T-helper 2 cell treated with Interferon-gamma antibody and Interleukin-4, amounts not matched to agents 100 ng/mL and 5 ng/mL, for 36 hours (primary cell): ENCODE measurements at regions not wholly inside any gene's neighbourhood (a gene's known extent, or its start where the extent isn't known, plus 50 kb on each side); places are given as distances from the start of the nearest gene placed in this dataset.

Experiments
- intact Hi-C: fragments of 100-400 bp; cut with micrococcal nuclease; formaldehyde crosslinking; loops from one replicate; pipeline ENCODE4 v1.15.1; 2023

GRCh38 chr5:93070938-93071337 lies 510.1 kb downstream of the NR2F1-AS1 start:
- intact Hi-C loops, result no loop called here

DNA sequence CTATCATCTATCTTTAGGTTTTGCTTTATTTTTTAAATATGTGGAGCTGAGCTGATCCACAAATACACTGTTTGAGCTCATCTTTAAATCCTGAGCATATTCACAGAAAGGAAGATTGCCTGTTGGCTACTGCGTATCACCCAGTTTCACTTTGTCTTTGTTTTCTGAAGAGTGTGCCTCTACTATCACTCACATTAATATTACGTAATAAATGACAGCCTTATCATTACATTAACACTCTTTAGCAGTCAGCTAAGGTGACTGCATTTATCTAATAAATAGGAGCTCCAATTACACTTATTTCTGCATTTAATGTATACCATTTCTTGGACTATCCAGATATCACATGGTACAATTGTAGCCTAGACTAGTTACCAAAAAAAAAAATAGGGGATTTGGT lies 511.7 kb downstream of the NR2F1-AS1 start:
- intact Hi-C loops, result no loop called here

DNA sequence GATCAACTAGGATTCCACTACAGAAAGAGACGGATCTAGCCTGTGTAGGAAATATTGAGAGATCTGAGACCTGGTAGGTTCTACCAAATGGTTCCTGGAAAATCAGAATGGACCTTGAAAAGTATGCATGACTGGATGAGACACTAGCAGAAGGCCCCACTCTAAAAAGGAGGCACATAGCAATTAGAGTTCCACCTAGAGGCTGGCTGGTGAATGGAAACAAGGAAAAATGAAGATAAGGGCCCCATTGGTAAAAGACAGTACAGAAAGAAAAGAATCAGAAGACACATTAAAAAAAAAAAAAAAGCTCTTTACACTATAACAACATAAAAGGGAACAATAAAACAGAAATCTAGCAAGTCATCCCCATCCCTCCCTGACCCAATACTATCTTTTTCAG lies 518.5 kb downstream of the NR2F1-AS1 start:
- intact Hi-C loops, result no loop called here

GRCh38 chr5:93058309-93058708 lies 522.7 kb downstream of the NR2F1-AS1 start:
- intact Hi-C loops, result no loop called here

DNA sequence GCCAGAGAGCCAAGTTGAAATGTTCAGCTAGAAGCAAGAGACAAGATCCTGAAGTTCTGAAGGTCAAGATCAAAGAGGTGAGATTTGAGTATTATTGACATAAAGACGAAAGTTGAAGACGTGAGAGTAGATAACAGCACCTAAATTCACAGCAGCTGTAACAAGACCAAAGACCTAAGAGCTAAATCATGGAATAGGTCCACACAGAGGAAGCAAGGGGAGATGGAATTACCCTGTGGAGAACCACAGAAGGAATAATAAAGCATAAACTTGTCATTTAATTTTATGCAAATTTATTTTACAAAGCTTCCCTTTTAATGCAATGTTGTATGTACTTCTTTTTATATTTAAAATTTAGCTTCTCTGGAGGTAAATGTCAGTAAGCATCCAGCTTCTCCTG lies 523.7 kb downstream of the NR2F1-AS1 start:
- intact Hi-C loops, result no loop called here

GRCh38 chr5:93055971-93056370 lies 525.0 kb downstream of the NR2F1-AS1 start:
- intact Hi-C loops, result no loop called here

DNA sequence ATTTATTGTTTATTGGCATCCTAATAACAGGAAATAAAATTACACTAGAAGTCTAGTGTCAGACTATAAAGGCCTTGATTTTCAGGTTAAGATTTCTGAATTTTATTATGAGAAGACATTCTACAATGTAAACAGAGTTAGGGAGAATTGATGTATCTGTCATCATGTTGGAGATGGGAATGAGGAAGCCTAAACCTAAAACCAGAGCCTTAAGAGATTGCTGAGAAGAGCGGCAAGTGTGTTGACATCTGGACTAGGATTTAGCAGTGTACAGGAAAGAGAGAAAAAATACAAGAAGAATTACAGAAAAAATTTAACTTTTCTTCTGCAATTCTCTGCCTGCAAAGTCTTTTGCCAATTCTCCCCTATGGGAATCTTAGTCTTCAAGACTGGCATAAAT lies 525.5 kb downstream of the NR2F1-AS1 start:
- intact Hi-C loops, result no loop called here

GRCh38 chr5:93054424-93055163 lies 526.4 kb downstream of the NR2F1-AS1 start:
- intact Hi-C loops, result no loop called here

GRCh38 chr5:93053825-93054224 lies 527.2 kb downstream of the NR2F1-AS1 start:
- intact Hi-C loops, result no loop called here

DNA sequence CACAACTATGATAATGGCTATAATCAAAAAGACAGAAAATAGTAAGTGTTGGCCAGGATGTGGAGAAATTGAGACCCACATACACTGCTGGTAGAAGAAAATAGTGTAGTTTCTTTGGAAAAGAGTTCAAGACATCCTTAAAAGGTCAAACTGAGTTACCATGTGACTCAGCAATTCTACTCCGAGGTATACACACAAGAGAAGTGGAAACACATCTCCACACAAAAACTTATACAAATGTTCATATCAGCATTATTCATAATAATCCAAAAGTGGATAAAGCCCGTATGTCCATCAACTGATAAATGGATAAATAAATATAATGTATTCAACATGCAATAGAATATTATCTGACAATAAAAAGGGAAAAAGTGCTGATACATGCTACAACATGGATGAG lies 532.2 kb downstream of the NR2F1-AS1 start:
- intact Hi-C loops, result no loop called here

GRCh38 chr5:93044859-93045666 lies 536.0 kb downstream of the NR2F1-AS1 start:
- intact Hi-C loops, result no loop called here

DNA sequence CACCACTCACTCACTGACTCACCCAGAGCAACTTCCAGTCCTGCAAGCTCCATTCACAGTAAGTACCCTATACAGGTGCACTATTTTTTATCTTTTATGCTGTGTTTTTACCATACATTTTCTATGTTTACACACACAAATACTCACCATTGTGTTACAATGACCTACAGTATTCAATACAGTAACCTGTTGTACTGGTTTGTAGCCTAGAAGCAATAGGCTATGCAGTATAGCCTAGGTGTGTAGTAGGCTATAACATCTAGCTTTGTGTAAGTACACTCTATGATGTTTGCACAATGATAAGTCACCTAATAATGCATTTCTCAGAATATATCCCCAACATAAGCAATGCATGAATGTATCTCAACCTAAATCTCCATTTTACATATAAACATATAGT lies 541.1 kb downstream of the NR2F1-AS1 start:
- intact Hi-C loops, result no loop called here

DNA sequence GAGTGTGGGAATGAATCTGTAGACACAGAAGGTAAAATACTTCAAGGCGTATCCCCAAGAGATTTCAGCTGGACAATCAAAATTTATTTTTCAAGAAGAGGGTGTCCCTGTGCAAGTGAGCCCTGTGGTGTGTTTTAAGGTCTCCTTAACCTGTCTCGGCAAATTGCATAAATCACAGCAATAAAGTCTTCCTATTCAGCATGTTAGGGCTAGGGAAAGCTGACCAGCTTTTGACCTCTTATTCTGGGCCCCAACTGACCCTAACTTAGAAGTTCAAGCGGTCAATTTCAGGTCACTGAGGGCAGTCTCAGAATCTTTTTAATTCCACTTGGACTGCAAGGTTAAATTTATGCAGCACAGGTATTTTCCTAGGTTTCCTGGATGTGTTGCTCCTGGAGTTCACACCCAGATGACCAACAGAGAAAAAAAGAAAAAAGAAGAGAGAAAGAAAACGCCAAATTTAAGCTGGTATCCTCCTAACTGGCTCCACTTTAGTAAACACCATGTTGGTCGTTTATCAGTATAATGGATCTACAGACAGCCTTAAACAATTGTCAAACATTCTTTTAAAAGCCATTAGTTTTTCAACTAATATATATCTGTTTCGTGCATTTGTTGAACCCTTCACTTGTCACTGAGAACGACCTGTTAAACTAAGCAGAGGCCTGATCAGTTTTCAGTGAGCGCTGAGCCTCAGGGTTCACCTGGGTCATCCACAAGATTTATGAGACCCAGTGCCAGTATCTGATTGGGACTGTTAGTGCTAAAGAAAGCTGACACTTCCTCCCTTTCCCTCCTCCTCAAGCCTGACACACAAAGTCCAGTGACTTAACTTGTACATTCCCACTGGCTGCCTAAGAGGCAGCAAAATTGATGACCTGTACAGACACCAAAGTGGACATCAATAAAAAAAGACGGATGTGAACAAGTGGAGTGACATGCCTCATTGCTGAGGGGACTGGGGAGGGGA lies 546.1 kb downstream of the NR2F1-AS1 start:
- intact Hi-C loops, result no loop called here

- intact Hi-C loops, result no loop called here
These were observed 558.1 kb downstream of the NR2F1-AS1 start for GRCh38 chr5:93022796-93023447.

DNA sequence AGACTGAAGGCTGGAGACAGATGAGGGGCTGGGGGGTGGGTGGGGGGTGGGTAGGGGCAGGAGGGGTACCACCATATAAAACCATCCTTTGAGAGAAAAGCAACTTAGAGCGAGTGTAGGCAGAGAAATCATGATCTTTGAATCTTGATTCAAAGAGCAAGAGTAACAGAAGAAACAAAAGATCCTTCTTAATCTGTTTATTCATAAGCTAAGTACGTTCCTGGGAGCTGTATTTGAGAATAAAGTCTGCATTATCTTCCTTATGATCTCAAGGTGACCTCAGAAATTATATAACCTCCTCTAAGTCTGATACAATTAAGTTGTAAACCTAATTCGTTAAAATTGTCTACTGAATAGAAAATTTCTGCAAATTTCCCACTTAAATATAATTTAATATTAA lies 558.8 kb downstream of the NR2F1-AS1 start:
- intact Hi-C loops, result no loop called here

DNA sequence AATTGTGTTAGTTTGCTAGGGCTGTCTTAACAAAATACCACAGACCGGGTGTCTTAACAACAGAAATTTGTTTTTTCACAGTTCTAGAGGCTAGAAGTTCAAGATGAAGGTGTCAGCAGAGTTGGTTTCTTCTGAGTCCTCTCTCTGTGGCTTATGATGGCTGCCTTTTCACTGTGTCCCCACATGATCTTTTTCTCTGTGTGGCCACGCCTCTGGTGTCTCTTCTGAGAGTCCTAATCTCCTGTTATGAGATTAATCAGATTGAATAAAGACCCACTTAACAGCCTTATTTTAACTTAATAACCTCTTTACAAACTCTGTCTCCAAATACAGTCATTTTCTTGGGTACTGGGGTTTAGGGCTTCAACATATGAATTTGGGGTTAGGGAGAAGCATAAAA lies 561.1 kb downstream of the NR2F1-AS1 start:
- intact Hi-C loops, result no loop called here

DNA sequence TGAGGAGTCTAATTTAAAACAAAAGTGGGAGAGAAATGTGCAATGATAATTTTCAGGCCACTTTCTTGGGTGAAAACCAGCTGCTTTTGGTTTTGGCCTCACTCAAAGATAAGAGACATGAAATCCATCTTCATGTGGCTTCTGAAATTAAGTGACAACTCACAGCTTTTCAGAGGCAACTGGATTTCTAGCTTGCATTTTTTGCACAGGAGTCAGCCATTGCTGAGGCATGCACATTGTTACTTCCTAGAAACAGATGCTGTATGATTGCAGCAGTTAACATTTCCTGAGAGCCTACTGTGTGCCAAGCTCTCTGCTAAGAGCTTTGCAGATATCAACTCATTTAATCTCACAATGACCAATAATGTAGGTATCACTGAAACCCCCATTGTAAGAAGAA lies 562.6 kb downstream of the NR2F1-AS1 start:
- intact Hi-C loops, result no loop called here

- intact Hi-C loops, result no loop called here
These were observed 563.2 kb downstream of the NR2F1-AS1 start for GRCh38 chr5:93017849-93018248.

DNA sequence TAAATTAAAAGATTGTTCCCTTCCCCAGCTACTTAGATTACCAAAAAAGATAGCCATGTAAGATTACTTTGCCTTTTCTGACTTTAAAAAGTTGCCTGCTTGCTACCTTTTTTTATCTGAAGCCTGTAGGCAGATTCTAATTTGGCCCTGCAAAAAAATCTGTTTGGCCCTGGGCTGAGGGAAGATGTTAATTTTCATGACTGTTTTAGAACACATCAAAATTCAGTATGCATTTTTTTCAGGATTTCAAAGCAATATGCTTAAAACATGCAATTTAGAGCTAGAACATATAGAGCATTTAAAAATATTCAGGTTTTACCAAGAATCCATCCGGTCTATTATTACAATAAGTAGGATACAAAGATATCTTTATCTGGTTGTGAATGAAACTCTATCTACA lies 563.6 kb downstream of the NR2F1-AS1 start:
- intact Hi-C loops, result no loop called here

- intact Hi-C loops, result no loop called here
These were observed 570.4 kb downstream of the NR2F1-AS1 start for GRCh38 chr5:93010616-93011015.

GRCh38 chr5:93010037-93010436 lies 571.0 kb downstream of the NR2F1-AS1 start:
- intact Hi-C loops, result no loop called here
